K562 (cell line): ENCODE measurements at regions not wholly inside any gene's neighbourhood (a gene's known extent, or its start where the extent isn't known, plus 50 kb on each side); places are given as distances from the start of the nearest gene placed in this dataset.

Source experiments
- ATAC-seq: fragments of 200-7000 bp; cut with Tn5 transposase; 3 replicates; pipeline ENCODE4 v1.9.1; 2020; ENCODE audit warnings: moderate library complexity
- BruUV-seq: library from RNA; stranded (reverse); fragments of 400-500 nt; replicated peaks from 2 replicates; lab custom pipeline; 2021; lab: Mats Ljungman, UMichigan
- CTCF ChIA-PET: fragments of 300-600 bp; formaldehyde crosslinking; extraction: SDS; loops from one replicate; lab custom pipeline; 2021; ENCODE audit warnings: low intra/inter-chr PET ratio; lab: Yijun Ruan, JAX
- POLR2A ChIA-PET: fragments of 300-600, 350-650 bp; sonication (Branson Sonifier 250); formaldehyde crosslinking; extraction: SDS; loops from one replicate; lab custom pipeline; 2021; ENCODE audit warnings: antibody characterized with exemption, inconsistent platforms; lab: Yijun Ruan, JAX
- DNase-seq, 4 experiments: peaks; one replicate each; pipeline versions ENCODE4 v3.0.0 to v3.0.0-alpha.2; 2011 to 2018; ENCODE audit warnings: low spot score in 3 of 4, mixed read lengths in 3 of 4; ENCODE audit errors: extremely low read depth in 1 of 4
- FAIRE-seq: peaks from 2 replicates; lab custom pipeline; 2011; peaks lifted over from hg19 to GRCh38; lab: Jason Lieb, UNC
- H2AFZ ChIP-seq: 2 replicates; pipeline ENCODE4 v1.6.0; 2011; ENCODE audit warnings: low read depth, low read length, control low read depth, inconsistent platforms
- H3K27ac ChIP-seq: fragments of 200-600 bp; 3 replicates; pipeline ENCODE4 v1.8.0; 2011; ENCODE audit warnings: low read depth, mild to moderate bottlenecking, control low read depth, inconsistent platforms, low read length, moderate library complexity, mixed read lengths; ENCODE audit errors: extremely low read depth
- H3K27me3 ChIP-seq, 2 experiments: fragments of 300-600 bp in 1 of 2; 2 replicates in 1 of 2; 3 replicates in 1 of 2; pipeline versions ENCODE4 v1.6.0 to v1.8.0; 2011; ENCODE audit warnings: inconsistent platforms in 2 of 2, low read length in 2 of 2, mild to moderate bottlenecking in 1 of 2, mixed read lengths in 1 of 2, moderate library complexity in 1 of 2; ENCODE audit not compliant: control insufficient read depth in 2 of 2, insufficient read depth in 2 of 2
- H3K36me3 ChIP-seq: fragments of 300-600 bp; 3 replicates; pipeline ENCODE4 v1.8.0; 2011; ENCODE audit warnings: mild to moderate bottlenecking, low read length, inconsistent platforms; ENCODE audit not compliant: control insufficient read depth, insufficient read depth
- H3K4me1 ChIP-seq, 2 experiments: fragments of 200-600 bp in 1 of 2; replicated peaks in 1 of 2; 2 replicates in 1 of 2; 3 replicates in 1 of 2; pipeline versions ENCODE4 v1.5.1 to v1.8.0; 2011; ENCODE audit warnings: inconsistent platforms in 2 of 2, low read length in 2 of 2, mild to moderate bottlenecking in 1 of 2, mixed read lengths in 1 of 2, moderate library complexity in 1 of 2; ENCODE audit not compliant: control insufficient read depth in 2 of 2, insufficient read depth in 2 of 2
- H3K4me2 ChIP-seq: 2 replicates; pipeline ENCODE4 v1.6.1; 2011; ENCODE audit warnings: low read length, control low read depth, inconsistent platforms, mixed read lengths; ENCODE audit not compliant: insufficient read depth
- H3K4me3 ChIP-seq: fragments of 200-600 bp; sonication (generic), shearing (Covaris generic); 2 replicates; pipeline ENCODE4 v1.5.1; 2016; ENCODE audit warnings: control low read depth, inconsistent platforms
- H3K79me2 ChIP-seq: fragments of 200-600 bp; 3 replicates; pipeline ENCODE4 v1.8.0; 2011; ENCODE audit warnings: low read length, inconsistent platforms; ENCODE audit not compliant: control insufficient read depth, insufficient read depth
- H3K9ac ChIP-seq, 2 experiments: 2 replicates each; pipeline versions ENCODE4 v1.6.0 to v1.6.1; 2011; ENCODE audit warnings: low read depth in 2 of 2, low read length in 2 of 2, control low read depth in 1 of 2, inconsistent platforms in 1 of 2, mild to moderate bottlenecking in 1 of 2, mixed read lengths in 1 of 2; ENCODE audit not compliant: insufficient read depth in 1 of 2
- H3K9me1 ChIP-seq: one replicate; pipeline ENCODE4 v1.6.0; 2011; ENCODE audit warnings: inconsistent platforms, mild to moderate bottlenecking, low read length, moderate library complexity; ENCODE audit not compliant: control insufficient read depth, insufficient read depth
- H3K9me3 ChIP-seq: replicated peaks from 2 replicates; pipeline ENCODE4 v1.5.1; 2011; ENCODE audit warnings: low read depth, low read length, inconsistent platforms; ENCODE audit not compliant: control insufficient read depth, insufficient read depth
- H4K20me1 ChIP-seq: replicated peaks from 2 replicates; pipeline ENCODE4 v1.6.1; 2011; ENCODE audit warnings: low read length, inconsistent platforms, mixed read lengths; ENCODE audit not compliant: control insufficient read depth, insufficient read depth
- ARID3B ChIP-seq: fragments of 250-450 bp; sonication (Bioruptor Pico); IDR thresholded peaks from 2 replicates; pipeline ENCODE4 v1.4.0; 2020; ENCODE audit warnings: borderline replicate concordance
- CBFB ChIP-seq: sonication (generic); formaldehyde crosslinking; IDR thresholded peaks from 2 replicates; pipeline ENCODE4 v1.4.0; 2020; ENCODE audit warnings: mild to moderate bottlenecking, missing genetic modification reagents
- E2F8 ChIP-seq: fragments of 450-650 bp; IDR thresholded peaks from 2 replicates; pipeline ENCODE4 v1.7.1; 2018; ENCODE audit warnings: mild to moderate bottlenecking, low read depth; ENCODE audit not compliant: partially characterized antibody
- ERF ChIP-seq: fragments of 450-650 bp; formaldehyde crosslinking; IDR thresholded peaks from 2 replicates; pipeline ENCODE4 v1.4.0; 2020; ENCODE audit warnings: mild to moderate bottlenecking, mixed read lengths
- HNRNPLL ChIP-seq: fragments of 200-400 bp; formaldehyde crosslinking; IDR thresholded peaks from 2 replicates; pipeline ENCODE4 v1.6.1; 2017; ENCODE audit warnings: low read length, low read depth, mild to moderate bottlenecking; ENCODE audit not compliant: poor library complexity, severe bottlenecking
- KDM5B ChIP-seq: fragments of 200-600 bp; sonication (generic); IDR thresholded peaks from 2 replicates; pipeline ENCODE4 v1.6.1; 2012; ENCODE audit warnings: low read depth, mild to moderate bottlenecking, moderate library complexity, low read length, control low read depth, inconsistent platforms; ENCODE audit not compliant: insufficient replicate concordance
- NR2C2 ChIP-seq, 2 experiments: fragments of 200-800 bp in 1 of 2; sonication (Bioruptor generic) in 1 of 2; sonication (generic) in 1 of 2; formaldehyde crosslinking in 1 of 2; IDR thresholded peaks; 2 replicates each; pipeline versions ENCODE4 v1.6.1 to v1.8.0; 2016 to 2022; ENCODE audit warnings: mild to moderate bottlenecking in 1 of 2, missing compliant biosample characterization in 1 of 2, missing genetic modification characterization in 1 of 2, missing genetic modification reagents in 1 of 2
- PRMT5 ChIP-seq: sonication (generic); formaldehyde crosslinking; IDR thresholded peaks from 2 replicates; pipeline ENCODE4 v1.5.0; 2020; ENCODE audit warnings: missing genetic modification reagents
- ZKSCAN1 ChIP-seq: fragments of 150-350 bp; IDR thresholded peaks from 2 replicates; pipeline ENCODE4 v1.6.1; 2016; ENCODE audit warnings: low read depth, low read length
- ZNF41 ChIP-seq: fragments of 250-450 bp; sonication (Bioruptor Pico); conservative IDR thresholded peaks from 2 replicates; pipeline ENCODE4 v1.4.0; 2020; ENCODE audit warnings: mild to moderate bottlenecking
- ZNF764 ChIP-seq: fragments of 250-450 bp; sonication (Bioruptor Pico); IDR thresholded peaks from 2 replicates; pipeline ENCODE4 v1.4.0; 2020; ENCODE audit warnings: low read depth, mild to moderate bottlenecking, moderate library complexity
- WGBS: fragments of 100-300 bp; shearing (Covaris generic); methylation state at CpG from one replicate; pipeline ENCODE4 v1.1.6; 2016; ENCODE audit warnings: low coverage, mixed read lengths; ENCODE audit not compliant: insufficient coverage; ENCODE audit errors: missing lambda C conversion rate; 5-methylcytosine and 5-hydroxymethylcytosine counted together
- in situ Hi-C: fragments of 300-500 bp; cut with MboI; formaldehyde crosslinking; loops from 4 replicates; pipeline ENCODE4 v1.15.0; 2018; ENCODE audit warnings: inconsistent platforms, mixed read lengths
- intact Hi-C: fragments of 100-400 bp; cut with micrococcal nuclease; formaldehyde crosslinking; loops from 2 replicates; pipeline ENCODE4 v1.14.2; 2022
- TF ChIP-seq, protein P1 (sequence below): sonication (generic); formaldehyde crosslinking; IDR thresholded peaks from 2 replicates; pipeline ENCODE4 v1.8.0; 2022; ENCODE audit warnings: mild to moderate bottlenecking, missing genetic modification reagents
- TF ChIP-seq, protein P2 (sequence below): sonication (generic); formaldehyde crosslinking; IDR thresholded peaks from 2 replicates; pipeline ENCODE4 v1.9.0; 2022; ENCODE audit warnings: mild to moderate bottlenecking, missing genetic modification reagents

- no peak for TF ChIP-seq E2F8
- TF ChIP-seq, protein P1, sequence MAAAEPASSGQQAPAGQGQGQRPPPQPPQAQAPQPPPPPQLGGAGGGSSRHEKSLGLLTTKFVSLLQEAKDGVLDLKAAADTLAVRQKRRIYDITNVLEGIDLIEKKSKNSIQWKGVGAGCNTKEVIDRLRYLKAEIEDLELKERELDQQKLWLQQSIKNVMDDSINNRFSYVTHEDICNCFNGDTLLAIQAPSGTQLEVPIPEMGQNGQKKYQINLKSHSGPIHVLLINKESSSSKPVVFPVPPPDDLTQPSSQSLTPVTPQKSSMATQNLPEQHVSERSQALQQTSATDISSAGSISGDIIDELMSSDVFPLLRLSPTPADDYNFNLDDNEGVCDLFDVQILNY (CRISPR knock-in tag) = no peak
These were observed 432.5 kb upstream of the ZFHX3 start (continued) for GRCh38 chr16:73480381-73480780.

- ChIA-PET POLR2A (interaction anchor here (0.9 kb wide), 1 partner anchor 9 kb away, joined by 3 read pairs; no protein-coding TSS in a partner anchor), CTCF (no interaction called here)
- Histone ChIP-seq H2AFZ (no peak overlapping the region), H3K4me1 (no peaks in the 10 kb centered on the region), H3K27me3 (no peaks in the 10 kb centered on the region), H3K27ac (no peak overlapping the region), H3K9me1 (no peaks in the 10 kb centered on the region), H3K9me3 (no peaks in the 10 kb centered on the region), H4K20me1 (no peaks in the 10 kb centered on the region), H3K36me3 (no peaks in the 10 kb centered on the region), H3K4me3 (no peak overlapping the region), H3K79me2 (no peaks in the 10 kb centered on the region), H3K9ac (no peak overlapping the region), H3K4me2 (no peak overlapping the region)
- ATAC-seq (no peak), DNase-seq (no peak), FAIRE-seq (no peak)
- TF ChIP-seq ERF = no peak
- no peak for TF ChIP-seq ZKSCAN1
- TF ChIP-seq PRMT5 (CRISPR knock-in tag) = no peak
- TF ChIP-seq, protein P2, sequence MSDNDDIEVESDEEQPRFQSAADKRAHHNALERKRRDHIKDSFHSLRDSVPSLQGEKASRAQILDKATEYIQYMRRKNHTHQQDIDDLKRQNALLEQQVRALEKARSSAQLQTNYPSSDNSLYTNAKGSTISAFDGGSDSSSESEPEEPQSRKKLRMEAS (CRISPR knock-in tag) = no peak
- TF ChIP-seq KDM5B = no peak
- no peak for TF ChIP-seq ARID3B (CRISPR knock-in tag)
- TF ChIP-seq NR2C2 (CRISPR knock-in tag; IDR thresholded peaks at IDR 0.05) = no peak
- no peak for TF ChIP-seq NR2C2 (tag; IDR thresholded peaks at IDR 0.05)
- TF ChIP-seq ZNF41 = no peak
- no peak for TF ChIP-seq ZNF764
- no peak for TF ChIP-seq CBFB (CRISPR knock-in tag)
- TF ChIP-seq HNRNPLL = no peak
- WGBS = 0% methylated on average over 3 of the region's 3 CpGs
- in situ Hi-C loops = no loop called here
- intact Hi-C loops = no loop called here
- no TSS peak for BruUV-seq
These were observed 425.8 kb upstream of the ZFHX3 start for GRCh38 chr16:73473713-73474112.
